IPS-NIHi7 (cell line): ENCODE measurements at regions not wholly inside any gene's neighbourhood (a gene's known extent, or its start where the extent isn't known, plus 50 kb on each side); places are given as distances from the start of the nearest gene placed in this dataset.
A peak's percentile ranks its signal among the peaks of the same experiment; 100 is the strongest.
"Not testable (repeated sequence)": the region's sequence is repeated elsewhere in the genome, so short reads cannot be mapped to it uniquely, and the experiment has no call there.

Experiments
- DNase-seq: peaks from one replicate; pipeline ENCODE4 v3.0.0; 2012; ENCODE audit warnings: mixed read lengths; ENCODE audit errors: extremely low spot score

DNA sequence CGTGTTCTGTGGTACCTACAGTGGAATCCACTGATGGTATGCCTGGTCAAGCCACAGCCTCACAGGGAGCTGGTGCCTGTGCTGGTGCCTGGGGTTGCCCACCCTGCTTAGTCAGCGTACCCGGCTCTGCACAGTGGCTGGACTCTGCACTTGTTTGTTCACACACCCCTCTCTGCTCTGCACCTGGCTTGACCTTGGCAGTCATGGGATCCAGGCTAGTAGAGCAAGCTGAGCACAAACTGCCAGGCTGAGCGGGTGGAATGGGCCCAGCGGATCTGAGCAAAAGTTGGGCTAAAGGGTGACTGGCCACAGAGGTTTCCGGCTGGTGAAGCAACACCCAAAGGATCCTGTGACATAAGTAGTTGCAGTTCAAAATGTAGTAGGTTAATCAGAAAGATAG lies 163.5 kb downstream of the CDH19 start:
- no peak for DNase-seq

- no peak for DNase-seq
Observed at GRCh38 chr18:66439670-66440069, 164.2 kb downstream of the CDH19 start.

DNA sequence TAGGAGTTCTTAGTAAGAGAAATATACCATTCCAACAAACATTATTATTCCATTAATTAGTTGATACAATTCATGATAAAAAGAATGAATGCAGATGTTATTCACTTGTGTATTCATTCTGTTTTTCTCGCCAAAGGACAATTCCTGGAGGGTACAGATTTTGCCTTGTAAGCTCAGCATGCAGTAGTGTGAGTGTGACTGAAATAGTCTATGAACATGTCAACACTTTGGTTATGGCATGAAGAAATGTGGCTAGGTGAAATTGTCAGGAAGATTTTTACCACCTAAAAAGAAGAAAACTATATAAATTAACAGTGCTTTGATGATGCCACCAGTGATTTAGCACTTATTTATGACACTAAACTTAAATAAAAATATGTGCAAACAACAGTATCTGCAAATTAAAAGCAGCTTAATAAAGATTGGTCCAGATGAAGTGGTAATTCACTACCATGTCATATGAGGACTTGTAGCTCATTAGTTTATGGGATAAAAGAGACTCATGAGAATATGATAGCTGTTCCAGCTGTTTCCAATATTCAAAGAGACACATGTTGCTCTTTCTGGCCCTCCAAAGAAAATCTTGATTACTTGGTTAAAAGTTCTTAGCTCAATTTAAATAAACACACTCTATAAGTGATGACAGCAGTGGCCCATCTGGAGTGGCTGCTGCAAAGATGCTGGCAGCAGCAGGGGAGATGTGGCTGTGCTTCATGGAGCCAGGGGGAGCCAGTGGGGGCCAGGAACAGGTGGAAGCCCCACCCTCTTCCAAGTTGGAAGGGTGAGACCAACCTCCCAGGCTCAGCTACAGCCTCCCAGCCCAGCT lies 165.0 kb downstream of the CDH19 start:
- DNase-seq = no peak

DNA sequence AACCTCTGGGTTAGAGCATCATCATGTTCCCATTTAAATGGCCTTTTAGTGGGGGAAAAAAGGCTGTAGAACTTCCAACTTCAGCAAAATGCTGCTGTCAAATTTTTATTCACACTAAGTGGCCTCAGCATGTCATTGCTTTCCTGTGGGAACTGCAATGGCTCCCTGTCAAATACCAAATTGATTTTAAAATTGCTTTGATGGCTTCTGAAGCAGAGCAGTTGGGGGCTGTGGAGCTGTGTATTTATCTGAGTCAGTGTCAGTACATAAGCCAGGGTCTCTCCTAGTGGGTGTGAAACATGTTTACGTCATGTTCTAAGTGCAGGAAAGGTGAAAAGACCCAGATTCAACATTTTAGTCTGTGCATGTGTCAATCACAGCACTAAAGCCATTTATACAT lies 171.3 kb downstream of the CDH19 start:
- DNase-seq = no peak

DNA sequence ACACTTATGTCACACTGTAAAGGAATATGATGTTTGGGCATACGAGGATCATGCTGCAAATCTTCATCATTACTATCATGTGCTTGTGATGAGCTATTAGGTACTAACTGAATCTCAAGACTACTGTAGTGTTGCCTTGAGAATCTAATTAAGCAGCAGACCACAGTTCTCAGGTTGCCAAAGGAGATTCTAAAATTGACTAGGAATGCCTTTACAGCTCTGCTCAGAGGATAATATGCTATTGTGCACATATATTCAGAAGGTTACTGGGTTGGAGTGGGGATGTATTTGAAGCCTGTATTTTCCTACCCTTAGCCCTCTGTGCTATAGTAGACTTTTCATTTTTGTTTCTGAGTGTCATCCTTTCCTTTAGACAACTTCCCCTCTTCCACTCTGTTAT lies 175.1 kb downstream of the CDH19 start:
- no peak for DNase-seq

GRCh38 chr18:66419400-66419799 lies 184.5 kb downstream of the CDH19 start:
- DNase-seq = no peak

DNA sequence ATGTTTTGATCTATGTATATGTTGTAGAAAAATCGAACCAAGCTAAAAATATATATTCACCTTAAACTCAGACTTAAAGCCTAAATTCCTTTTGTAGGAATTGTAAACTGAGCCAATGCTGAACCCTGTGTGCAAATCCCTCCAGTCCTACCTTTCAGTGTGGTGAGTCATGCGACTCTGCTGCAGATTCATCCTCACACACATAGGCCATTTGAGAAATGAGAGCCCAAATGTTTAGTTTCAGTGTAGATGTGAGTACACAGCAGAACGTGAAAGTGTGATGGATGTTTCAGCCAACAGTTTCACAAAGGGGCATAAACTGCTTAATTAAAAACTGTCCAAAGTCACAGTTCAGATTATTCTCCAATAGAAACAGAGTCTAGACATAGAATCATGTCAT lies 193.2 kb downstream of the CDH19 start:
- DNase-seq = no peak

DNA sequence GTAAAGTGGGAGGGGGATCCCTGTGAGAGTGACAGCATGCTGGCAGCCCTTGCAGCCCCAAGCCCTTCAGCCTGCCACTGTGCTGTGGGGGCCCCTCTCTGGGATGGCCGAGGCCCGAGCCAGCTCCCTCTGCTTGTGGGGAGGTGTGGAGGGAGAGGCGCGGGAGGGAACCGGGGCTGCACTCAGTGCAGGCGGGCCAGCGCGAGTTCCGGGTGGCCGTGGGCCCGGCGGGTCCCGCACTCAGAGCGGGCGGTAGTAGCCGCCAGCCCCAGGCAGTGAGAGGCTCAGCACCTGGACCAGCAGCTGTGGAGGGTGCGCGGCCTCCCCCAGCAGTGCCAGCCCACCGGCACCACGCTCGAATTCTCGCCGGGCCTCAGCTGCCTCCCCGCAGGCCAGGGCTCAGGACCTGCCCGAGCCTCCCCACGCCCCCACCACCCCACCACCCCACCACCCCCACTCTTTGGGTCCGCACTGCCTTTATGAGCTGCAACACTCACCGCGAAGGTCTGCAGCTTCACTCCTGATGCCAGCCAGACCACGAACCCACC lies 208.1 kb downstream of the CDH19 start:
- no peak for DNase-seq

GRCh38 chr18:66393463-66393862 lies 210.4 kb downstream of the CDH19 start:
- peak; percentile 13 for DNase-seq

DNA sequence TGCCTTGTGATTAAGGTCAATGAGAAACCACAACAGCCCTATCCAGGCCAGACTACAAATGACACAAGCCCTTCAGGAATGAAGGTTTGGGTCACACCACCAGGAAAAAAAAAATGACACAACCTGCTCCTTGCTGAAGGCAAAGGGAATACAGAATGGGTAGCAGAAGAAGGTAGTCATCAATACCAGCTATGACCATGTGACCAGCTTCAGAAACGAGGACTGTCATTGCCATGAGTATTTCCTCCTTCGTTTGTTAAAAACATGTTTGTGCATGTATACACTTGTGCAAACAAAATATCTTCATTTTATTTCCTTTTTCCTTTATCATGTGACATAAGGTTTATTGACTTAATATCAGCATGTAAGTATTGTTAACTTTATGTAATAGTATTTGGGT lies 226.6 kb downstream of the CDH19 start:
- no peak for DNase-seq

DNA sequence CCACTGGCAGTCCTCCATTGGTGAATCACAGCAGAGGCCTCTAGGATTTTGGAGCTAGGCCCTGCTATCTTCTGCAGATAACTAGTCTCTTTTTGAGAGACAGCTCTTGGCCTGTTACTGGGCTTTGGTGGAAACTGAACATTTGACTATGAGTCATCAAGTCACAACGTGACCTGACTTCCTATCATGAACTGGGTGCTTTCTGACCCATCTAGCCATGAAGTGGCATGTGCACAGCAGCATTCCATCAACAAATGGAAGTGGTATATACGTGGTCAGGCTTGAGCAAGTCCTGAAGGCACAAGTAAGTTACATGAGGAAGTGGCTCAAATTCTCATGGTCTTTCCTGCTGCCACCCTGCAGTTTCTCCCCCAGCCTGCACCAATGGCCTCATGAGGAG lies 228.5 kb downstream of the CDH19 start:
- DNase-seq = not testable (repeated sequence)

GRCh38 chr18:66346833-66347588 lies 256.9 kb downstream of the CDH19 start:
- DNase-seq = no peak

GRCh38 chr18:66344227-66344626 lies 259.7 kb downstream of the CDH19 start:
- no peak for DNase-seq

- no peak for DNase-seq
Observed at GRCh38 chr18:66342577-66342976, 261.3 kb downstream of the CDH19 start.

DNA sequence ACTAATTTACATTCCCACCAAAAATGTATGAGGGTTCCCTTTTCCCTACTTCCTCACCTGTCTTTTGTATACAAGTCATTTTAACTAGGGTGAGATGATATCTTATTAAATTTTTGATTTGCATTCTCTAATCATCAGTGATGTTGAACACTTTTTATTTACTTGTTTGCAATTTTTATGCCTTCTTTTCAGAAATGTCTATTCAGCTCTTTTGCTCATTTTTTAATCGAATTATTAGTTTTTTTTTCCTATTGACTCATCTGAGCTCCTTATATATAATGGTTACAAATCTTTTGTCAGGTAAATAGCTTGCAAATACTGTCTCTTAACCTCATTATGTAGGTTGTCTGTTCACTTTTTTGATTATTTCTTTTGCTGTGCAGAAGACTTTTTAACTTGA lies 269.4 kb downstream of the CDH19 start:
- no peak for DNase-seq

- DNase-seq = no peak
Observed at GRCh38 chr18:66329716-66330115, 274.2 kb downstream of the CDH19 start.

DNA sequence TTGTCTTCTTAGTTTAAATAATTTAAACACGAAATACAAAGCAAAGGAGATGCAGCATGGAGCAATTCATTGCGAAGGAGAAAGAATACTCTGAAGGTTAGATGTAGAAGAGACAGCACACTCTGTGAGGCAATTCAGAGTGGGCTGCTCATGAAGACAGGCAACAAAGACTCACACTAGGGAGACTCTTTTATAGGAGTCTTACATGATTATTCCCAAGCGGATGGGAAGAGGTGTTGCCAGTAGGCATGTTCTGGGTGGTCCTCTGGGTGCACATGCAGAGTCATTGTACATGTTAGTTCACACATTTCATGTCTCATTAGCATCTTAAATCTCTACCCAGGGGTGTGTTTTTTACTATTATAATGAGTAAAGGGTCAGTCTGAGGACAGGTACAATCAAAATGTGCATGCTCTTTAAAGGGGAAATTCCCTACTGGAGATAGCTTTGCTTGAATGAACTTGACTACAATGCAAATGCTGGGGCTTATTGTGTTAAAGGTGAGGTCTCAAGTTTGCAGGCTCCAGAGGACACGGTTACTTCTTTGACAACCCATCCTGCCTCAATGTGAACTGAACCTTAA lies 275.5 kb downstream of the CDH19 start:
- no peak for DNase-seq

DNA sequence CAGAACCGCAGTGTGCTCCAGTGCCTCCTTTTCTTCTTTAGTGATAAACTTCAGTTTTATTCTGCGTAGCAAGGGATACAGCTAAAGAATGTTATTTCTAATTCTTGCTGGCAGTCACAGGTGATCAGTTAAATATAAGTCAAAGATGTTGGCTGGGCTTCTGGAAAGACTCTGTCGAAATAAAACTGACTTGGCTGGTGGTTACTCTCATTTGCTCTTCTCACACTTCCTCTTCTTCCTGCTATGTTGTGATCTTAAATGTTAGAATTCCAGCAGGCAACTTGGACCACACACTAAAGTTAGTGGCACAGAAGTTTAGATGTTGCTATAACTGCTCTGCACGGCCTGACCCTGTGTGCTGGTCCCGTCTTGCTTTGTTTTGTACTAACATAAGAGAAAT lies 278.6 kb downstream of the CDH19 start:
- no peak for DNase-seq

DNA sequence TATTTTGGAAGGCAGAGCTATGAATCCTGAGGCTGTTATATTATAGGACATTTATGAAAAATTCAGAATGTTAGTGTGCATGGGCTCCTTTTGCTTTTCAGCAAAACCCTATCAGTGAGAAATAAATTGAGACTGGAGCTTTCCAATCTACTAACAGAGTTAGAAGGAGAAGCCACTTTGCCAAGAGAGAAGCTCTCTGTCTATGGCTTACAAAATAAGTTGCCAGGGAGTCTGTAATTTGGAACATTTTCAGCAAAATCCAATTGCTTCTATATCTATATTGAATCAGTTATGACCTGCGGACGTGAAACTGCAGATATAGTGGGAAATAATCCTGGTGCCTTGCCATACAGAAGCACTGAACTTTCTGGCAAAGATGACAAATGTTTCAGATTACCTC lies 279.3 kb downstream of the CDH19 start:
- DNase-seq = no peak

DNA sequence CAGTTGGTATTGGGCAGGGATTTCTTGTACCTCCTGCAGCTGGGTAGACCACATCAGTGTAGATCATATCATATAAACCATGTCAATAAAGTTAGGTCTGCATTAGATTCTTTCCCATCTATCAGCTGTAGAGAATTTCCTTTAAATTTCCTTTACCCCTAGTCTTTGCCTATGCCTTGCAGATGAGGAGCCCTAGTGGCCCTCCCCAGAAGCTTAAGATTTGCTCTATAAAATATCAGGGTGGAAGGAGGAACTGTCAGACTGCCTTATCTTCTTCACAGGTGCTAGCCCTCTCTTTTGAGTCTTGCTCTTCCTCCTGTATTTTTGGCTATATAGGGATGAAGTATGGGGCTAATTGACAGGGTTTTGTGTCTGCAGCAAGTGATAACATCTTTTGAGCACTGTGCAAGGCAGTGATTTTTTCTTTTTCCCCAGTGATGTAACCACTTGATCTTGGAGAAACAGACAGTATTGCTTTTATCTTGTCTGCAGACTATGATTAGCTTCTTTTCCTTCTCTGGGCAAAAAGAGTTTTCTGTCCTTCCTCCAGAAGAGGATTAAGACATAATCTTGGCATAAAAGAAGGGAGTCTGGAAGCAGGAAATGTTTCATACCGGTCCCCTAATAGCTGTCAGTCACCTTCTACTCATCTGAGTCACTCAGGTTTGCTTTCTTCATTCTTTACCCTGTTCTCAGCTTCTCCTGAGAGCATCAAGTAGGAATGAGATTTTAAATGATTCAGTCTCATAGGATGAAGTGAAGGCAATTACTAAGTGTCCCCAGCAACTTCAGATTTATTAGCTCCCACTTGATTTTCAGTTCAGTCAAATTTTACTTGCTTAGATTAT lies 286.4 kb downstream of the CDH19 start:
- no peak for DNase-seq

DNA sequence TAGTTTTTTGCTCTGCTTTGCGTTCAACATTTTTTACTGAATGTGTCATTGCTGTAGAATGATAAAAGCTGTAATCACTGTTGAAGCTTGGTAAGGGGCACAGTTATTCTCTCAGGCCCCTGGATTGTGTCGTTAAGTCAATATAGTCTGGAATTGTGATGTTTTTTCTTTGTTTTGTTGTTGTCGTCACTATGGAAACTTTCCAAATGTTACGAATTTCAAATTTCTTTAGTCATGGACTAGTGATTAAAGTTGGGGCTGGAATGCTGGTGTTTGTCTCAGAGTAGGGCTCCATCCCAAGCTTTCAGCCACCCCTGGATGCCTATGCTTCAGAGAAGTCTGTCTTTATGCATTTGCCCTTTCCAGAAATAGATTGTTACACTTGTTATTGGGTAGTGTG lies 287.2 kb downstream of the CDH19 start:
- DNase-seq = no peak

GRCh38 chr18:66300141-66300540 lies 303.7 kb downstream of the CDH19 start:
- DNase-seq = no peak
